H9 (cell line): ENCODE measurements at regions not wholly inside any gene's neighbourhood (a gene's known extent, or its start where the extent isn't known, plus 50 kb on each side); places are given as distances from the start of the nearest gene placed in this dataset.

Experiments used
- DNase-seq: peaks from one replicate; pipeline ENCODE4 v3.0.0-alpha.2; 2017
- H2AFZ ChIP-seq: one replicate; pipeline ENCODE4 v1.6.1; 2013; ENCODE audit warnings: mild to moderate bottlenecking, low read length, control low read depth, moderate library complexity
- H2AK5ac ChIP-seq: 2 replicates; pipeline ENCODE4 v1.6.1; 2013; ENCODE audit warnings: low read length, control low read depth, mixed read lengths; ENCODE audit not compliant: insufficient read length
- H2BK120ac ChIP-seq: one replicate; pipeline ENCODE4 v1.6.1; 2013; ENCODE audit warnings: low read depth, mild to moderate bottlenecking, low read length, control low read depth, inconsistent platforms; ENCODE audit not compliant: poor library complexity, severe bottlenecking
- H2BK12ac ChIP-seq: 2 replicates; pipeline ENCODE4 v1.6.1; 2013; ENCODE audit warnings: low read length, control low read depth, mixed read lengths, low read depth; ENCODE audit not compliant: insufficient read length
- H2BK15ac ChIP-seq: 2 replicates; pipeline ENCODE4 v1.6.1; 2013; ENCODE audit warnings: low read depth, low read length, control low read depth
- H2BK20ac ChIP-seq: one replicate; pipeline ENCODE4 v1.6.1; 2013; ENCODE audit warnings: low read depth, mild to moderate bottlenecking, low read length, control low read depth, inconsistent platforms; ENCODE audit not compliant: poor library complexity, severe bottlenecking
- H2BK5ac ChIP-seq: 2 replicates; pipeline ENCODE4 v1.6.1; 2013; ENCODE audit warnings: low read length, control low read depth, mixed read lengths; ENCODE audit not compliant: insufficient read length
- H3K14ac ChIP-seq: 2 replicates; pipeline ENCODE4 v1.6.1; 2013; ENCODE audit warnings: low read length, control low read depth; ENCODE audit not compliant: insufficient read depth
- H3K18ac ChIP-seq: 2 replicates; pipeline ENCODE4 v1.6.1; 2013; ENCODE audit warnings: low read depth, mild to moderate bottlenecking, mixed read lengths, low read length, control low read depth; ENCODE audit not compliant: insufficient read length
- H3K23ac ChIP-seq: 2 replicates; pipeline ENCODE4 v1.6.1; 2013; ENCODE audit warnings: low read length, control low read depth, mixed read lengths, low read depth; ENCODE audit not compliant: insufficient read length
- H3K23me2 ChIP-seq: 2 replicates; pipeline ENCODE4 v1.6.1; 2013; ENCODE audit warnings: low read depth, mild to moderate bottlenecking, mixed read lengths, low read length, control low read depth; ENCODE audit not compliant: insufficient read length, poor library complexity, severe bottlenecking
- H3K27ac ChIP-seq: 2 replicates; pipeline ENCODE4 v1.5.1; 2013; ENCODE audit warnings: low read length, control low read depth, mixed read lengths, low read depth; ENCODE audit not compliant: insufficient read length
- H3K27me3 ChIP-seq: 2 replicates; pipeline ENCODE4 v1.6.1; 2013; ENCODE audit warnings: low read length, control low read depth, inconsistent platforms; ENCODE audit not compliant: insufficient read depth
- H3K4ac ChIP-seq: 2 replicates; pipeline ENCODE4 v1.6.1; 2013; ENCODE audit warnings: low read depth, mild to moderate bottlenecking, control low read depth, inconsistent platforms, low read length, moderate library complexity
- H3K4me1 ChIP-seq: 2 replicates; pipeline ENCODE4 v1.6.1; 2013; ENCODE audit warnings: low read length, control low read depth, inconsistent platforms; ENCODE audit not compliant: insufficient read depth
- H3K4me2 ChIP-seq: 2 replicates; pipeline ENCODE4 v1.6.1; 2013; ENCODE audit warnings: low read length, control low read depth, mixed read lengths; ENCODE audit not compliant: insufficient read length, insufficient read depth
- H3K56ac ChIP-seq: 2 replicates; pipeline ENCODE4 v1.6.1; 2013; ENCODE audit warnings: low read depth, mild to moderate bottlenecking, mixed read lengths, low read length, control low read depth; ENCODE audit not compliant: insufficient read length
- H3K79me1 ChIP-seq: 2 replicates; pipeline ENCODE4 v1.6.1; 2013; ENCODE audit warnings: low read depth, mild to moderate bottlenecking, moderate library complexity, low read length, control low read depth, inconsistent platforms; ENCODE audit not compliant: insufficient read depth, poor library complexity, severe bottlenecking
- H3K79me2 ChIP-seq: 2 replicates; pipeline ENCODE4 v1.6.1; 2013; ENCODE audit warnings: low read length, control low read depth, inconsistent platforms; ENCODE audit not compliant: insufficient read depth
- H3K9ac ChIP-seq: 2 replicates; pipeline ENCODE4 v1.6.1; 2013; ENCODE audit warnings: low read length, control low read depth, mixed read lengths; ENCODE audit not compliant: insufficient read length; ENCODE audit errors: extremely low read depth
- H3K9me3 ChIP-seq: one replicate; pipeline ENCODE4 v1.6.1; 2013; ENCODE audit warnings: low read depth, low read length, inconsistent platforms; ENCODE audit not compliant: control insufficient read depth
- H3T11ph ChIP-seq: one replicate; pipeline ENCODE4 v1.6.1; 2013; ENCODE audit warnings: mild to moderate bottlenecking, low read length, control low read depth, inconsistent platforms
- H4K20me1 ChIP-seq: one replicate; pipeline ENCODE4 v1.6.1; 2013; ENCODE audit not compliant: control insufficient read depth, insufficient read length, insufficient read depth
- H4K5ac ChIP-seq: 2 replicates; pipeline ENCODE4 v1.6.1; 2013; ENCODE audit warnings: low read depth, mild to moderate bottlenecking, mixed read lengths, low read length, control low read depth; ENCODE audit not compliant: insufficient read length
- H4K8ac ChIP-seq: replicated peaks from 2 replicates; pipeline ENCODE4 v1.6.1; 2013; ENCODE audit warnings: low read length, control low read depth, mixed read lengths, low read depth; ENCODE audit not compliant: insufficient read length
- H4K91ac ChIP-seq: 2 replicates; pipeline ENCODE4 v1.6.1; 2013; ENCODE audit warnings: low read depth, mild to moderate bottlenecking, moderate library complexity, mixed read lengths, low read length, control low read depth; ENCODE audit not compliant: insufficient read length
- H3K27ac Mint-ChIP-seq, 3 experiments: 2 replicates in 2 of 3; 3 replicates in 1 of 3; pipeline ENCODE4 v1.8.0; 2020 to 2021; ENCODE audit warnings: mixed read lengths in 3 of 3, mild to moderate bottlenecking in 1 of 3, moderate library complexity in 1 of 3
- H3K27me3 Mint-ChIP-seq: 2 replicates; pipeline ENCODE4 v1.8.0; 2021; ENCODE audit warnings: low read depth, mild to moderate bottlenecking, moderate library complexity, mixed read lengths
- H3K36me3 Mint-ChIP-seq, 3 experiments: 2 replicates in 2 of 3; 3 replicates in 1 of 3; pipeline ENCODE4 v1.8.0; 2020 to 2021; ENCODE audit warnings: low read depth in 3 of 3, mixed read lengths in 3 of 3; ENCODE audit not compliant: insufficient read depth in 1 of 3
- H3K4me1 Mint-ChIP-seq, 2 experiments: 2 replicates each; pipeline ENCODE4 v1.8.0; 2020; ENCODE audit warnings: mixed read lengths in 2 of 2
- H3K4me3 Mint-ChIP-seq, 2 experiments: 2 replicates in 1 of 2; 3 replicates in 1 of 2; pipeline ENCODE4 v1.8.0; 2020 to 2021; ENCODE audit warnings: mild to moderate bottlenecking in 2 of 2, mixed read lengths in 2 of 2, moderate library complexity in 1 of 2
- H3K9me3 Mint-ChIP-seq, 2 experiments: 2 replicates in 1 of 2; 3 replicates in 1 of 2; pipeline ENCODE4 v1.8.0; 2020; ENCODE audit warnings: mild to moderate bottlenecking in 2 of 2, mixed read lengths in 2 of 2, moderate library complexity in 1 of 2
- TF ChIP-seq, protein P1 (sequence below): fragments of 200-600 bp; sonication (generic); conservative IDR thresholded peaks from 3 replicates; pipeline ENCODE4 v1.8.0; 2021; ENCODE audit warnings: antibody characterized with exemption, mild to moderate bottlenecking

DNA sequence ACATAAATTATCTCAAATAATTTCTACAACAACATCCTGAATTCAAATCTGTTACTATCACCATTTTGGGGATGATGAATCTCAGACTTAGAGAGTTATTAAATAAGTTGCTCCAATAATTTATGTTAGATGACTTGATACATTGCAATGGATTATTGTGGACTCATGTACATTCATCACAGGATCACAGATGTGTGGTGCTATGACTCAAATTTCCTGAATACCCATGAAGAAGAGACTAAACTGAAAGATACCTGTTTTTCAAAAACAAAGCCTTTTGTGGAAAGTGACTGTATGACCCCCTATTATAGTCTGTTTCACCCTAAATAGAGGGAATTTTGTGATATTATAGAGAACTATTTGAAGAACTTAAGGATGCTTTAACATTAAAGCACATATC is 315.0 kb downstream of the PLA2G4A start:
- H3K4me2 ChIP-seq, result no peak overlapping the region
- no peaks in the 10 kb centered on the region for H3K79me2 ChIP-seq
- no peaks in the 10 kb centered on the region for H3K4me1 Mint-ChIP-seq
- no peaks in the 10 kb centered on the region; the same call in 1 of the 2 replicates for H3K27me3 Mint-ChIP-seq
- no peak overlapping the region for H2BK12ac ChIP-seq
- H2BK15ac ChIP-seq, result no peak overlapping the region
- no peaks in the 10 kb centered on the region for H3K36me3 Mint-ChIP-seq
- H3K14ac ChIP-seq, result no peak overlapping the region
- H3K9me3 Mint-ChIP-seq, result peaks cover 1 to 8% of the 10 kb centered on the region in 2 experiments; a peak in 4 of 5 replicates
- H3K27ac ChIP-seq, result no peak overlapping the region
- no peaks in the 10 kb centered on the region for H3K79me1 ChIP-seq
- H2BK5ac ChIP-seq, result no peak overlapping the region
- H4K91ac ChIP-seq, result no peak overlapping the region
- H3T11ph ChIP-seq, result no peak overlapping the region
- no peaks in the 10 kb centered on the region for H3K23me2 ChIP-seq
- H3K4me1 ChIP-seq, result no peaks in the 10 kb centered on the region
- H4K8ac ChIP-seq, result no peak overlapping the region
- no peak overlapping the region for H2BK120ac ChIP-seq
- no peak overlapping the region for H3K27ac Mint-ChIP-seq
- no peaks in the 10 kb centered on the region for H3K27me3 ChIP-seq
- H2AK5ac ChIP-seq, result no peak overlapping the region
- no peak overlapping the region for H2AFZ ChIP-seq
- H3K18ac ChIP-seq, result no peak overlapping the region
- TF ChIP-seq, protein P1, sequence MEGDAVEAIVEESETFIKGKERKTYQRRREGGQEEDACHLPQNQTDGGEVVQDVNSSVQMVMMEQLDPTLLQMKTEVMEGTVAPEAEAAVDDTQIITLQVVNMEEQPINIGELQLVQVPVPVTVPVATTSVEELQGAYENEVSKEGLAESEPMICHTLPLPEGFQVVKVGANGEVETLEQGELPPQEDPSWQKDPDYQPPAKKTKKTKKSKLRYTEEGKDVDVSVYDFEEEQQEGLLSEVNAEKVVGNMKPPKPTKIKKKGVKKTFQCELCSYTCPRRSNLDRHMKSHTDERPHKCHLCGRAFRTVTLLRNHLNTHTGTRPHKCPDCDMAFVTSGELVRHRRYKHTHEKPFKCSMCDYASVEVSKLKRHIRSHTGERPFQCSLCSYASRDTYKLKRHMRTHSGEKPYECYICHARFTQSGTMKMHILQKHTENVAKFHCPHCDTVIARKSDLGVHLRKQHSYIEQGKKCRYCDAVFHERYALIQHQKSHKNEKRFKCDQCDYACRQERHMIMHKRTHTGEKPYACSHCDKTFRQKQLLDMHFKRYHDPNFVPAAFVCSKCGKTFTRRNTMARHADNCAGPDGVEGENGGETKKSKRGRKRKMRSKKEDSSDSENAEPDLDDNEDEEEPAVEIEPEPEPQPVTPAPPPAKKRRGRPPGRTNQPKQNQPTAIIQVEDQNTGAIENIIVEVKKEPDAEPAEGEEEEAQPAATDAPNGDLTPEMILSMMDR, result no peak
- no peak for DNase-seq
- no peak overlapping the region for H4K5ac ChIP-seq
- H3K23ac ChIP-seq, result no peak overlapping the region
- H4K20me1 ChIP-seq, result no peaks in the 10 kb centered on the region
- H3K9ac ChIP-seq, result no peak overlapping the region
- H2BK20ac ChIP-seq, result no peak overlapping the region
- H3K4ac ChIP-seq, result no peak overlapping the region
- no peak overlapping the region for H3K4me3 Mint-ChIP-seq
- H3K9me3 ChIP-seq, result no peaks in the 10 kb centered on the region
- no peak overlapping the region for H3K56ac ChIP-seq
